HG02885 (cell line): ENCODE measurements at regions not wholly inside any gene's neighbourhood (a gene's known extent, or its start where the extent isn't known, plus 50 kb on each side); places are given as distances from the start of the nearest gene placed in this dataset.
"Not testable (repeated sequence)": the region's sequence is repeated elsewhere in the genome, so short reads cannot be mapped to it uniquely, and the experiment has no call there.

Source experiments
- ATAC-seq: cut with Tn5 transposase; IDR thresholded peaks from one replicate; pipeline ENCODE4 v1.9.1; 2021; ENCODE audit warnings: mild to moderate bottlenecking; ENCODE audit not compliant: unreplicated experiment, poor library complexity

- no peak for ATAC-seq
These were observed 378.3 kb downstream of the NPHP4 start for GRCh38 chr1:5613900-5614299.

GRCh38 chr1:5611851-5612250, 380.4 kb downstream of the NPHP4 start:
- no peak for ATAC-seq

GRCh38 chr1:5611431-5611830, 380.8 kb downstream of the NPHP4 start:
- ATAC-seq = no peak

- ATAC-seq = no peak
These were observed 381.8 kb downstream of the NPHP4 start for GRCh38 chr1:5610432-5610831.

- ATAC-seq = no peak
These were observed 388.7 kb downstream of the NPHP4 start for GRCh38 chr1:5603353-5604104.

- ATAC-seq = not testable (repeated sequence)
These were observed 389.5 kb downstream of the NPHP4 start for GRCh38 chr1:5602718-5603117.

GRCh38 chr1:5601516-5601915, 390.7 kb downstream of the NPHP4 start:
- no peak for ATAC-seq

- ATAC-seq = no peak
These were observed 392.7 kb downstream of the NPHP4 start for GRCh38 chr1:5599541-5599940.

GRCh38 chr1:5598824-5599395, 393.3 kb downstream of the NPHP4 start:
- no peak for ATAC-seq

- ATAC-seq = no peak
These were observed 394.0 kb downstream of the NPHP4 start for GRCh38 chr1:5597991-5598823.

GRCh38 chr1:5597171-5597850, 394.9 kb downstream of the NPHP4 start:
- ATAC-seq = no peak

GRCh38 chr1:5596651-5597050, 395.6 kb downstream of the NPHP4 start:
- ATAC-seq = no peak

- no peak for ATAC-seq
These were observed 396.6 kb downstream of the NPHP4 start for GRCh38 chr1:5595531-5596170.

- ATAC-seq = no peak
These were observed 397.9 kb downstream of the NPHP4 start for GRCh38 chr1:5594056-5594956.

GRCh38 chr1:5590717-5591116, 401.5 kb downstream of the NPHP4 start:
- ATAC-seq = no peak

GRCh38 chr1:5586629-5587028, 405.6 kb downstream of the NPHP4 start:
- ATAC-seq = no peak

GRCh38 chr1:5585256-5585655, 407.0 kb downstream of the NPHP4 start:
- ATAC-seq = no peak

GRCh38 chr1:5580926-5581325, 411.3 kb downstream of the NPHP4 start:
- ATAC-seq = no peak

GRCh38 chr1:5579966-5580365, 412.3 kb downstream of the NPHP4 start:
- no peak for ATAC-seq
